Right kidney (tissue), 1 donor: ENCODE measurements at regions not wholly inside any gene's neighbourhood (a gene's known extent, or its start where the extent isn't known, plus 50 kb on each side); places are given as distances from the start of the nearest gene placed in this dataset.
"Not testable (repeated sequence)": the region's sequence is repeated elsewhere in the genome, so short reads cannot be mapped to it uniquely, and the experiment has no call there.

ENCODE experiments used
- DNase-seq: peaks from one replicate; pipeline ENCODE4 v3.0.0-alpha.2; 2016

- no peak for DNase-seq
Measured at GRCh38 chr6:168255283-168255881, 64.2 kb downstream of the DACT2 start.

- no peak for DNase-seq
Measured at GRCh38 chr6:168252267-168252666, 67.3 kb downstream of the DACT2 start.

- DNase-seq, result no peak
Measured at GRCh38 chr6:168250250-168250649, 69.3 kb downstream of the DACT2 start.

- DNase-seq, result no peak
Measured at GRCh38 chr6:168249746-168250145, 69.8 kb downstream of the DACT2 start.

GRCh38 chr6:168248148-168248620, 71.4 kb downstream of the DACT2 start:
- DNase-seq, result no peak

- DNase-seq, result no peak
Measured at GRCh38 chr6:168247443-168248147, 72.0 kb downstream of the DACT2 start.

- no peak for DNase-seq
Measured at GRCh38 chr6:168244961-168245551, 74.5 kb downstream of the DACT2 start.

- no peak for DNase-seq
Measured at GRCh38 chr6:168243812-168244376, 75.7 kb downstream of the DACT2 start.

- DNase-seq, result no peak
Measured at GRCh38 chr6:168242940-168243225, 76.7 kb downstream of the DACT2 start.

- no peak for DNase-seq
Measured at GRCh38 chr6:168242111-168242939, 77.3 kb downstream of the DACT2 start.

- no peak for DNase-seq
Measured at GRCh38 chr6:168240160-168240559, 79.4 kb downstream of the DACT2 start.

- DNase-seq, result no peak
Measured at GRCh38 chr6:168239044-168239773, 80.4 kb downstream of the DACT2 start.

- no peak for DNase-seq
Measured at GRCh38 chr6:168238159-168238909, 81.2 kb downstream of the DACT2 start.

- not testable (repeated sequence) for DNase-seq
Measured at GRCh38 chr6:168233875-168234213, 85.7 kb downstream of the DACT2 start.

- DNase-seq, result no peak
Measured at GRCh38 chr6:168232989-168233874, 86.3 kb downstream of the DACT2 start.

- DNase-seq, result no peak
Measured at GRCh38 chr6:168232528-168232927, 87.0 kb downstream of the DACT2 start.

- no peak for DNase-seq
Measured at GRCh38 chr6:168232062-168232461, 87.5 kb downstream of the DACT2 start.

GRCh38 chr6:168231393-168231957, 88.1 kb downstream of the DACT2 start:
- DNase-seq, result no peak

GRCh38 chr6:168229368-168229752, 90.2 kb downstream of the DACT2 start:
- DNase-seq, result no peak
